HG03571 (cell line): ENCODE measurements at regions not wholly inside any gene's neighbourhood (a gene's known extent, or its start where the extent isn't known, plus 50 kb on each side); places are given as distances from the start of the nearest gene placed in this dataset.
"Not testable (repeated sequence)": the region's sequence is repeated elsewhere in the genome, so short reads cannot be mapped to it uniquely, and the experiment has no call there.

Experiments
- ATAC-seq: cut with Tn5 transposase; IDR thresholded peaks from one replicate; pipeline ENCODE4 v1.9.1; 2021; ENCODE audit not compliant: unreplicated experiment

- not testable (repeated sequence) for ATAC-seq
These were observed 181.2 kb downstream of the CD47 start for GRCh38 chr3:107909583-107909982.

- no peak for ATAC-seq
These were observed 182.8 kb downstream of the CD47 start for GRCh38 chr3:107907996-107908395.

- ATAC-seq, result no peak
These were observed 186.2 kb downstream of the CD47 start for GRCh38 chr3:107904536-107905066.

- no peak for ATAC-seq
These were observed 190.7 kb downstream of the CD47 start for GRCh38 chr3:107899990-107900651.

GRCh38 chr3:107897471-107898061, 193.3 kb downstream of the CD47 start:
- ATAC-seq, result no peak

GRCh38 chr3:107894998-107895397, 195.8 kb downstream of the CD47 start:
- ATAC-seq, result no peak

- ATAC-seq, result no peak
These were observed 197.7 kb downstream of the CD47 start for GRCh38 chr3:107892955-107893624.

GRCh38 chr3:107884719-107885460, 205.9 kb downstream of the CD47 start:
- ATAC-seq, result no peak

- ATAC-seq, result no peak
These were observed 206.8 kb downstream of the CD47 start for GRCh38 chr3:107884028-107884427.

GRCh38 chr3:107882881-107883280, 207.9 kb downstream of the CD47 start:
- no peak for ATAC-seq

GRCh38 chr3:107882261-107882660, 208.6 kb downstream of the CD47 start:
- ATAC-seq, result no peak

GRCh38 chr3:107881509-107881908, 209.3 kb downstream of the CD47 start:
- no peak for ATAC-seq

- ATAC-seq, result no peak
These were observed 210.1 kb downstream of the CD47 start for GRCh38 chr3:107880702-107881101.

GRCh38 chr3:107877936-107878335, 212.9 kb downstream of the CD47 start:
- no peak for ATAC-seq

GRCh38 chr3:107870943-107871638, 219.7 kb downstream of the CD47 start:
- no peak for ATAC-seq

GRCh38 chr3:107870096-107870495, 220.7 kb downstream of the CD47 start:
- ATAC-seq, result no peak

GRCh38 chr3:107868449-107868848, 222.4 kb downstream of the CD47 start:
- ATAC-seq, result no peak

- peak; percentile 96 for ATAC-seq
These were observed 228.9 kb downstream of the CD47 start for GRCh38 chr3:107861904-107862303.

- ATAC-seq, result no peak
These were observed 229.4 kb downstream of the CD47 start for GRCh38 chr3:107861422-107861821.
